Activated naive CD4-positive, alpha-beta T cell treated with anti-CD3 and anti-CD28 coated beads for 36 hours (primary cell): ENCODE measurements at regions not wholly inside any gene's neighbourhood (a gene's known extent, or its start where the extent isn't known, plus 50 kb on each side); places are given as distances from the start of the nearest gene placed in this dataset.

Experiments
- CTCF ChIA-PET: fragments of 350-600 bp; sonication (Branson Sonifier 250); formaldehyde crosslinking; loops from one replicate; lab custom pipeline; 2021; ENCODE audit warnings: antibody characterized with exemption; lab: Charles Lee
- DNase-seq: peaks from one replicate; pipeline ENCODE4 v3.0.0-alpha.2; 2020
- H3K27ac Mint-ChIP-seq: one replicate; pipeline ENCODE4 v1.8.0; 2021; ENCODE audit warnings: mild to moderate bottlenecking, mixed read lengths
- H3K27me3 Mint-ChIP-seq: one replicate; pipeline ENCODE4 v1.8.0; 2021; ENCODE audit warnings: low read depth, mixed read lengths
- H3K36me3 Mint-ChIP-seq: one replicate; pipeline ENCODE4 v1.8.0; 2021; ENCODE audit warnings: low read depth, mixed read lengths
- H3K4me1 Mint-ChIP-seq: one replicate; pipeline ENCODE4 v1.8.0; 2021; ENCODE audit warnings: low read depth, mixed read lengths
- H3K4me3 Mint-ChIP-seq: one replicate; pipeline ENCODE4 v1.8.0; 2021; ENCODE audit warnings: mild to moderate bottlenecking, moderate library complexity, mixed read lengths
- H3K9me3 Mint-ChIP-seq: one replicate; pipeline ENCODE4 v1.8.0; 2021; ENCODE audit warnings: mixed read lengths
- intact Hi-C: fragments of 100-400 bp; cut with micrococcal nuclease; formaldehyde crosslinking; loops from one replicate; pipeline ENCODE4 v1.15.1; 2023

GRCh38 chr2:83069724-83070123 lies 1389.4 kb downstream of the SUCLG1 start:
- H3K27ac Mint-ChIP-seq: no peak overlapping the region
- peaks cover 2% of the 10 kb centered on the region for H3K9me3 Mint-ChIP-seq
- no peak overlapping the region for H3K4me3 Mint-ChIP-seq
- H3K36me3 Mint-ChIP-seq: no peaks in the 10 kb centered on the region
- no peak for DNase-seq
- intact Hi-C loops: no loop called here
- H3K27me3 Mint-ChIP-seq: no peaks in the 10 kb centered on the region
- H3K4me1 Mint-ChIP-seq: no peaks in the 10 kb centered on the region
- CTCF ChIA-PET: no interaction called here

GRCh38 chr2:83068714-83069113 lies 1390.4 kb downstream of the SUCLG1 start:
- Mint-ChIP-seq H3K27me3 (no peaks in the 10 kb centered on the region), H3K36me3 (no peaks in the 10 kb centered on the region), H3K9me3 (peaks cover 4% of the 10 kb centered on the region), H3K4me3 (no peak overlapping the region), H3K4me1 (no peaks in the 10 kb centered on the region), H3K27ac (no peak overlapping the region)
- CTCF ChIA-PET: no interaction called here
- no peak for DNase-seq
- intact Hi-C loops: no loop called here

GRCh38 chr2:83067947-83068346 lies 1391.1 kb downstream of the SUCLG1 start:
- H3K9me3 Mint-ChIP-seq: peaks cover 4% of the 10 kb centered on the region
- no peaks in the 10 kb centered on the region for H3K27me3 Mint-ChIP-seq
- H3K4me3 Mint-ChIP-seq: no peak overlapping the region
- H3K4me1 Mint-ChIP-seq: no peaks in the 10 kb centered on the region
- intact Hi-C loops: no loop called here
- no peak for DNase-seq
- no peak overlapping the region for H3K27ac Mint-ChIP-seq
- CTCF ChIA-PET: no interaction called here
- no peaks in the 10 kb centered on the region for H3K36me3 Mint-ChIP-seq

- DNase-seq: no peak
Observed at GRCh38 chr2:83063933-83064332, 1395.1 kb downstream of the SUCLG1 start.

GRCh38 chr2:83063511-83063910 lies 1395.6 kb downstream of the SUCLG1 start:
- no peaks in the 10 kb centered on the region for H3K4me1 Mint-ChIP-seq
- H3K9me3 Mint-ChIP-seq: peaks cover 4% of the 10 kb centered on the region
- H3K27ac Mint-ChIP-seq: no peak overlapping the region
- DNase-seq: no peak
- intact Hi-C loops: no loop called here
- H3K27me3 Mint-ChIP-seq: no peaks in the 10 kb centered on the region
- no peak overlapping the region for H3K4me3 Mint-ChIP-seq
- H3K36me3 Mint-ChIP-seq: no peaks in the 10 kb centered on the region
- CTCF ChIA-PET: interaction anchor here (0.7 kb wide), 1 partner anchor 92 kb away, joined by 3 read pairs; no protein-coding TSS in a partner anchor

More at GRCh38 chr2:83063933-83064332, 1395.1 kb downstream of the SUCLG1 start:
- Mint-ChIP-seq H3K27me3 (no peaks in the 10 kb centered on the region), H3K9me3 (peaks cover 4% of the 10 kb centered on the region), H3K27ac (no peak overlapping the region), H3K36me3 (no peaks in the 10 kb centered on the region), H3K4me1 (no peaks in the 10 kb centered on the region), H3K4me3 (no peak overlapping the region)
- CTCF ChIA-PET: no interaction called here
- intact Hi-C loops: no loop called here

GRCh38 chr2:83058683-83059082 lies 1400.4 kb downstream of the SUCLG1 start:
- no peaks in the 10 kb centered on the region for H3K36me3 Mint-ChIP-seq
- H3K9me3 Mint-ChIP-seq: no peaks in the 10 kb centered on the region
- H3K27ac Mint-ChIP-seq: no peak overlapping the region
- no peak overlapping the region for H3K4me3 Mint-ChIP-seq
- no peaks in the 10 kb centered on the region for H3K4me1 Mint-ChIP-seq
- H3K27me3 Mint-ChIP-seq: no peaks in the 10 kb centered on the region
- CTCF ChIA-PET: no interaction called here
- no peak for DNase-seq
- intact Hi-C loops: no loop called here

GRCh38 chr2:83055376-83056010 lies 1403.6 kb downstream of the SUCLG1 start:
- H3K4me1 Mint-ChIP-seq: no peaks in the 10 kb centered on the region
- intact Hi-C loops: no loop called here
- H3K27ac Mint-ChIP-seq: no peak overlapping the region
- H3K4me3 Mint-ChIP-seq: no peak overlapping the region
- CTCF ChIA-PET: no interaction called here
- no peaks in the 10 kb centered on the region for H3K27me3 Mint-ChIP-seq
- peaks cover 4% of the 10 kb centered on the region for H3K9me3 Mint-ChIP-seq
- no peak for DNase-seq
- H3K36me3 Mint-ChIP-seq: no peaks in the 10 kb centered on the region

GRCh38 chr2:83054751-83055150 lies 1404.3 kb downstream of the SUCLG1 start:
- intact Hi-C loops: no loop called here

GRCh38 chr2:83051538-83052170 lies 1407.4 kb downstream of the SUCLG1 start:
- no peaks in the 10 kb centered on the region for H3K36me3 Mint-ChIP-seq
- CTCF ChIA-PET: no interaction called here
- H3K4me1 Mint-ChIP-seq: no peaks in the 10 kb centered on the region
- H3K4me3 Mint-ChIP-seq: no peak overlapping the region
- H3K9me3 Mint-ChIP-seq: peaks cover 6% of the 10 kb centered on the region
- no peak overlapping the region for H3K27ac Mint-ChIP-seq
- intact Hi-C loops: no loop called here
- no peaks in the 10 kb centered on the region for H3K27me3 Mint-ChIP-seq
- DNase-seq: no peak

More at GRCh38 chr2:83054751-83055150, 1404.3 kb downstream of the SUCLG1 start:
- Mint-ChIP-seq H3K27me3 (no peaks in the 10 kb centered on the region), H3K4me1 (no peaks in the 10 kb centered on the region), H3K9me3 (peaks cover 4% of the 10 kb centered on the region), H3K4me3 (no peak overlapping the region), H3K36me3 (no peaks in the 10 kb centered on the region), H3K27ac (no peak overlapping the region)
- CTCF ChIA-PET: no interaction called here
- no peak for DNase-seq

- H3K27me3 Mint-ChIP-seq: no peaks in the 10 kb centered on the region
- no peak for DNase-seq
- no peaks in the 10 kb centered on the region for H3K36me3 Mint-ChIP-seq
- H3K4me3 Mint-ChIP-seq: no peak overlapping the region
- intact Hi-C loops: no loop called here
- H3K4me1 Mint-ChIP-seq: no peaks in the 10 kb centered on the region
- CTCF ChIA-PET: no interaction called here
- no peak overlapping the region for H3K27ac Mint-ChIP-seq
- H3K9me3 Mint-ChIP-seq: peaks cover 3% of the 10 kb centered on the region
Observed at GRCh38 chr2:83042053-83042452, 1417.0 kb downstream of the SUCLG1 start.

GRCh38 chr2:83022631-83023210 lies 1436.4 kb downstream of the SUCLG1 start:
- H3K36me3 Mint-ChIP-seq: no peaks in the 10 kb centered on the region
- intact Hi-C loops: no loop called here
- no peaks in the 10 kb centered on the region for H3K27me3 Mint-ChIP-seq
- H3K9me3 Mint-ChIP-seq: no peaks in the 10 kb centered on the region
- no peaks in the 10 kb centered on the region for H3K4me1 Mint-ChIP-seq
- no peak overlapping the region for H3K4me3 Mint-ChIP-seq
- no peak for DNase-seq
- H3K27ac Mint-ChIP-seq: no peak overlapping the region
- CTCF ChIA-PET: no interaction called here

GRCh38 chr2:83017366-83018090 lies 1441.6 kb downstream of the SUCLG1 start:
- Mint-ChIP-seq H3K36me3 (no peaks in the 10 kb centered on the region), H3K9me3 (no peaks in the 10 kb centered on the region), H3K27ac (no peak overlapping the region), H3K4me3 (no peak overlapping the region), H3K27me3 (no peaks in the 10 kb centered on the region), H3K4me1 (no peaks in the 10 kb centered on the region)
- intact Hi-C loops: no loop called here
- CTCF ChIA-PET: no interaction called here
- DNase-seq: no peak
